Epithelial cell of prostate (primary cell): ENCODE measurements at regions not wholly inside any gene's neighbourhood (a gene's known extent, or its start where the extent isn't known, plus 50 kb on each side); places are given as distances from the start of the nearest gene placed in this dataset.
"Not testable (repeated sequence)": the region's sequence is repeated elsewhere in the genome, so short reads cannot be mapped to it uniquely, and the experiment has no call there.

Source experiments
- DNase-seq: peaks from one replicate; pipeline ENCODE4 v3.0.0-alpha.2; 2011; ENCODE audit warnings: low read depth, low spot score
- H3K27ac ChIP-seq: fragments of 450-650 bp; 2 replicates; pipeline ENCODE4 v1.5.1; 2017; ENCODE audit warnings: mild to moderate bottlenecking

GRCh38 chr14:27427796-27428195, 830.0 kb upstream of the NOVA1 start:
- peak overlapping the region; percentile 61 for H3K27ac ChIP-seq
- peak; percentile 78 for DNase-seq

GRCh38 chr14:27435923-27436670, 838.3 kb upstream of the NOVA1 start:
- no peak for DNase-seq
- H3K27ac ChIP-seq, result no peak overlapping the region

- no peak for DNase-seq
- no peak overlapping the region for H3K27ac ChIP-seq
These were observed 886.8 kb upstream of the NOVA1 start for GRCh38 chr14:27484633-27485032.

GRCh38 chr14:27485193-27485592, 887.4 kb upstream of the NOVA1 start:
- H3K27ac ChIP-seq, result no peak overlapping the region
- DNase-seq, result no peak

GRCh38 chr14:27506272-27506671, 908.4 kb upstream of the NOVA1 start:
- no peak for DNase-seq
- H3K27ac ChIP-seq, result no peak overlapping the region

GRCh38 chr14:27528328-27528727, 930.5 kb upstream of the NOVA1 start:
- no peak overlapping the region for H3K27ac ChIP-seq
- DNase-seq, result peak; percentile 0

- H3K27ac ChIP-seq, result no peak overlapping the region
- DNase-seq, result no peak
These were observed 938.9 kb upstream of the NOVA1 start for GRCh38 chr14:27536748-27537147.

- DNase-seq, result no peak
- no peak overlapping the region for H3K27ac ChIP-seq
These were observed 948.3 kb upstream of the NOVA1 start for GRCh38 chr14:27546111-27546510.

GRCh38 chr14:27553790-27554189, 956.0 kb upstream of the NOVA1 start:
- no peak overlapping the region for H3K27ac ChIP-seq
- DNase-seq, result no peak

GRCh38 chr14:27557445-27557844, 959.6 kb upstream of the NOVA1 start:
- DNase-seq, result no peak
- no peak overlapping the region for H3K27ac ChIP-seq

- no peak for DNase-seq
- no peak overlapping the region for H3K27ac ChIP-seq
These were observed 962.0 kb upstream of the NOVA1 start for GRCh38 chr14:27559848-27560247.

- DNase-seq, result no peak
These were observed 969.1 kb upstream of the NOVA1 start for GRCh38 chr14:27566843-27567382.

GRCh38 chr14:27573018-27573417, 975.2 kb upstream of the NOVA1 start:
- no peak for DNase-seq
- no peak overlapping the region for H3K27ac ChIP-seq

More at GRCh38 chr14:27566843-27567382, 969.1 kb upstream of the NOVA1 start:
- H3K27ac ChIP-seq, result no peak overlapping the region

GRCh38 chr14:27587103-27587502, 989.3 kb upstream of the NOVA1 start:
- no peak for DNase-seq
- no peak overlapping the region for H3K27ac ChIP-seq

GRCh38 chr14:27605282-27605681, 1007.4 kb upstream of the NOVA1 start:
- no peak overlapping the region for H3K27ac ChIP-seq
- DNase-seq, result no peak

- DNase-seq, result no peak
- H3K27ac ChIP-seq, result no peak overlapping the region
These were observed 1010.5 kb upstream of the NOVA1 start for GRCh38 chr14:27608377-27608776.

- DNase-seq, result no peak
These were observed 1014.3 kb upstream of the NOVA1 start for GRCh38 chr14:27612121-27612520.

GRCh38 chr14:27613102-27613501, 1015.3 kb upstream of the NOVA1 start:
- H3K27ac ChIP-seq, result no peak overlapping the region
- no peak for DNase-seq

More at GRCh38 chr14:27612121-27612520, 1014.3 kb upstream of the NOVA1 start:
- no peak overlapping the region for H3K27ac ChIP-seq

- no peak for DNase-seq
- no peak overlapping the region for H3K27ac ChIP-seq
These were observed 1025.9 kb upstream of the NOVA1 start for GRCh38 chr14:27623782-27624181.

- no peak for DNase-seq
These were observed 1036.5 kb upstream of the NOVA1 start for GRCh38 chr14:27634056-27634970.

GRCh38 chr14:27640688-27641087, 1042.9 kb upstream of the NOVA1 start:
- DNase-seq, result not testable (repeated sequence)

More at GRCh38 chr14:27634056-27634970, 1036.5 kb upstream of the NOVA1 start:
- no peak overlapping the region for H3K27ac ChIP-seq

More at GRCh38 chr14:27640688-27641087, 1042.9 kb upstream of the NOVA1 start:
- H3K27ac ChIP-seq, result not testable (repeated sequence)
